Aorta (tissue), 5 donors: ENCODE measurements at regions not wholly inside any gene's neighbourhood (a gene's known extent, or its start where the extent isn't known, plus 50 kb on each side); places are given as distances from the start of the nearest gene placed in this dataset.

Experiments used
- ATAC-seq: fragments of 200-7000 bp; cut with Tn5 transposase; one replicate; pipeline ENCODE4 v1.9.1; 2022; ENCODE audit warnings: moderate library complexity; ENCODE audit not compliant: low FRiP score
- DNase-seq, 2 donors: peaks; one replicate each; pipeline ENCODE4 v3.0.0-alpha.2; 2020
- H3K27ac ChIP-seq, 2 donors: one replicate each; pipeline ENCODE4 v1.5.1; 2013; ENCODE audit warnings: low read length in 2 of 2, mild to moderate bottlenecking in 2 of 2, moderate library complexity in 2 of 2, control low read depth in 1 of 2, inconsistent platforms in 1 of 2, low read depth in 1 of 2
- H3K27me3 ChIP-seq, 2 donors: one replicate each; pipeline ENCODE4 v1.6.1; 2013; ENCODE audit warnings: control low read depth in 1 of 2, low read length in 1 of 2, mild to moderate bottlenecking in 1 of 2, moderate library complexity in 1 of 2; ENCODE audit not compliant: insufficient read depth in 2 of 2, control insufficient read depth in 1 of 2
- H3K36me3 ChIP-seq, 2 donors: one replicate each; pipeline ENCODE4 v1.6.1; 2013; ENCODE audit warnings: control low read depth in 1 of 2, low read length in 1 of 2, mild to moderate bottlenecking in 1 of 2; ENCODE audit not compliant: insufficient read depth in 2 of 2, control insufficient read depth in 1 of 2
- H3K4me1 ChIP-seq, 2 donors: one replicate each; pipeline ENCODE4 v1.6.1; 2013; ENCODE audit warnings: low read length in 2 of 2, control low read depth in 1 of 2, mild to moderate bottlenecking in 1 of 2, moderate library complexity in 1 of 2; ENCODE audit not compliant: insufficient read depth in 2 of 2, control insufficient read depth in 1 of 2
- H3K4me3 ChIP-seq, 2 donors: one replicate each; pipeline ENCODE4 v1.5.1; 2013; ENCODE audit warnings: low read length in 2 of 2, control low read depth in 1 of 2, mild to moderate bottlenecking in 1 of 2
- H3K9me3 ChIP-seq: one replicate; pipeline ENCODE4 v1.6.1; 2013; ENCODE audit warnings: mild to moderate bottlenecking, low read length; ENCODE audit not compliant: control insufficient read depth
- WGBS, 2 donors: extraction: QIAGEN DNeasy Blood & Tissue Kit; methylation state at CpG; one replicate each; pipeline ENCODE4 v1.1.7; 2013; 5-methylcytosine and 5-hydroxymethylcytosine counted together
- intact Hi-C, 2 donors: fragments of 100-400 bp; cut with DNase I; formaldehyde crosslinking; loops; one replicate each; pipeline versions ENCODE4 v1.14.2 to v1.15.0; 2022
- donor health status: healthy with polysubstance abuse.
- donor health status: Bipolar disorder and iron deficiency.
- donor health status: DM: no; HTN: no; CAD: no.
- donor health status: DM: no; HTN: no; CAD: no.
- donor health status: DM: yes; HTN: yes; CAD: no.

DNA sequence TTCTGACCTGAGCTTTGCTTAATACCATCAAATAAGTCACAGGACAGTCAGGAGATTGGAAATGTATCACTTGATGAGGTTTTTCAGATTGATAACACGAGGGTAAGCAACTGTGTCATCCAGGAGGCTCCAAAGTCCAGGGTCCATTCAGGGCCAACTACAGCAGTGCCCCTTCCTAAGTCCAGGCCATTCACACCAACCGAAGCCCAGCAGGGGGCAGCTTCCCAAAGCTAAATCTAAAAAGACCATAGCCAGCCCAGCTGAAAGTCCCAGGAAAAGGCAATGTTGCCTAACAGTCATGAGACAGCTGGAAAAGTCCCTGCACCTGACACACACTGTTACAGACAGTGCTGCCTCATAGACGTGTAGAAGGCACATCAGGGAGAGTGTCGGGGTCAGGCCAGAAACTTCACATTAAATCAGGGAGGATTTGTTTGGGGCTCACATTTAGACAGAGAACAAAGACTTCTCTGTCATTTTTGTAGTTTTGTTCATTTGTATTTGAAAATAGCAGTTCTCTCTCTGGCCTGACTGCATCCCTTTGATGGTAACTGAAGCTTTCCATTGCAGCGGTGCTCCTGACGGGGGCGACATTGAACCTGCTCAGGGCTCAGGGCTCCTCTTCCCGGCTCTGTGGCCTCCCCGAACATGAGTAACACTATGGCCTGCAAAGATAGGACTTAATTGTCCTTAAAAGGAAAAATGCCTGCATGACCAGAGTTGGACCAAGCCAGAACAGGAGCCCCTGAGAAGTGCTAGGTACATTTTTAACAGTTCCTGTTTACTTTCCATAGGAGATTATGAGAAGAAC lies 200.4 kb downstream of the NRIP1 start:
- DNase-seq: peak; percentile 72 to 79
- WGBS, 2 donors: 47 to 53% methylated on average over 9 of the region's 9 CpGs
- H3K4me3 ChIP-seq: no peak overlapping the region
- H3K4me1 ChIP-seq: peaks cover 0 to 2% of the 10 kb centered on the region in 2 donors
- ATAC-seq: peak; percentile 81
- intact Hi-C loops: loop anchor here (2.0 to 10.0 kb wide), 2 partner anchors 618 to 620 kb away; no protein-coding TSS in a partner anchor
- H3K27me3 ChIP-seq: no peaks in the 10 kb centered on the region
- H3K9me3 ChIP-seq: no peaks in the 10 kb centered on the region
- no peaks in the 10 kb centered on the region for H3K36me3 ChIP-seq
- H3K27ac ChIP-seq: no peak overlapping the region

DNA sequence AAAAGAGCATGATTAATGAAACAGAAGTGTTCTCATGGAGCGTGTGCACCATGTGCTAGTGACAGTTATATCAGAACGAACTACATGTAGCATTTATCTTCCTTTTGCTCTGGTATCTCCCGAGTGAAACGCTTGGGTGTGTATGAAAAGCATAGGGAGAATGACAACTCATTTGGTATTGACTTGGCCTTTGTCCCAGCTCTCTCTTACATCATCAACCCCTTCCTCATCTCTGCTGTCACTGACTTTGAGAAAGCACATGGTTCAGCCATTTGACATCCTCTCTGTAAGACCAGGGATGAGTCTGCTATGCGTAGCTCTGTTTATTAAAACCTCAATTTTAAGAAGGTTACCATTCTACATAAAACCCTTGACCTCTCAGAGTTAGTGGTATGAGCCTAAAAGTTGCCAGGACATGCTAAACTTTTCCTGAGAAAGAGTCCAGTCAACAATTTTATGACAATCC lies 201.0 kb downstream of the NRIP1 start:
- Histone ChIP-seq H3K4me3 (no peak overlapping the region), H3K27ac (no peak overlapping the region), H3K9me3 (no peaks in the 10 kb centered on the region), H3K36me3 (no peaks in the 10 kb centered on the region), H3K4me1 (peaks cover 0 to 2% of the 10 kb centered on the region in 2 donors), H3K27me3 (no peaks in the 10 kb centered on the region)
- ATAC-seq (no peak), DNase-seq (no peak)
- 65 to 74% methylated on average over 5 of the region's 5 CpGs for WGBS, 2 donors
- intact Hi-C loops: loop anchor here (2.0 to 10.0 kb wide), 2 partner anchors 619 to 621 kb away; no protein-coding TSS in a partner anchor

DNA sequence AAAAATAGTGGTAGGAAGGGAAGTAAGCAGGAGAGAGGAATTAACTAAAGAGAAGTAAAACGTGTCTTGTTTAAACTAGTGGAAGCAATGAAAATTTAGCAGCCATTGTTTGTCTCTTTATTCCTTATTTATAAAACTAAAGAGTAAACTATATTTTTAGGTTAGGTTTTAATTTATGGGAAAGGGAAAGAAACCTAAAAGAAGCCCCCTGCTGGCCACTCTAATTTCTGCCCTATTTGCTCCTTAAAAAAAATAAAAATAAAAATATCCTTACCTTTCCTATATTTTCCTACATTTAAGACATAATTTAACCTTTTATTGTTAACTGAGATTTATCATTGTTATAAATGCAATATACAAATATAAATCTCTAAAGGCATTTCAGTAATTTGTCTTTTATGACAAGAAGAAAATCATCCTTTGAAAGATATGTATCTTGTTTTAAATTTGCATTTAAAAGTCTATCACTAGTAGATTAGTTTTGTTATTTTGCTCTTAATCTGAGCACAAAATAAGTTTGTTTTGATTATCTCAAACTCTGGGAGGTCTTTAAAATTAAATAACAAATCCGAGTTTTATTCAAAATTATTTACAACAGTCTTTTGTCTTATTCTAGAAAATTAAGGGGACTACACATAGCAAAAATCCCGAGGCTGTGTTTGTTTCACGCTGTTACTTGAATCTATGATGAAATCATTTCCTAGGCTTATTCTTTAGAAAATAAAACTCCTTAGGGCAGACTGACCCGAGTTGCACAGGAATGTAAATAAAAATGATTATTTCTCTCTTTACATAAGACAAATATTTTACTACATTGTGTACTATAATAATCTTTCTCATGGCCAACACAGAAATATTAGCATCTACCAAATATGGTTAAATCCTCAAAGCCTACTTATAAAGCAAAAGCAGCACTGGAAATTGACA lies 201.7 kb downstream of the NRIP1 start:
- DNase-seq (no peak), ATAC-seq (no peak)
- 41 to 46% methylated on average over 5 of the region's 5 CpGs for WGBS, 2 donors
- Histone ChIP-seq H3K27me3 (no peaks in the 10 kb centered on the region), H3K9me3 (no peaks in the 10 kb centered on the region), H3K4me3 (no peak overlapping the region), H3K4me1 (no peaks in the 10 kb centered on the region), H3K27ac (no peak overlapping the region), H3K36me3 (no peaks in the 10 kb centered on the region)
- intact Hi-C loops: loop anchor here in 1 of 2 donors (10.0 kb wide), 1 partner anchor 622 kb away; no protein-coding TSS in a partner anchor

DNA sequence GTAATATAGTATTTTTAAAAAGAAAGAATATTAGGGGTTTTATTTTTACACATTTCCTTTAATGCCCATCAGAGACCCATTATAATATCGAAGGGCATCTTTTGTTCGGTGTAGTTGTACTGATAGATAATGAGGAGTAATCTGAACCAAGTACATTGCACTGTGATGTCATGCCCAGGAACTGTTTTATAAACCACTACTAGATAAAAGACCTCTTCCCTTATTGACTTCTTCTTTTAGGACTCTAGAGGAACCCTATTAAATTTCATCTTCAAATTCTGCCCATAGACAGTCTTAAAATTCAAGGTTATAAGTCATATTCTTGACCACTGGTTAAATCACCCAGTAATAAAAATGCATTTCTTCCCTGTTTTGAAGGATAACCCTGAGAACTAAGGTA lies 206.5 kb downstream of the NRIP1 start:
- Histone ChIP-seq H3K4me3 (no peak overlapping the region), H3K27ac (no peak overlapping the region), H3K9me3 (no peaks in the 10 kb centered on the region), H3K4me1 (no peaks in the 10 kb centered on the region), H3K36me3 (no peaks in the 10 kb centered on the region), H3K27me3 (no peaks in the 10 kb centered on the region)
- intact Hi-C loops: loop anchor here in 1 of 2 donors (10.0 kb wide), 1 partner anchor 604 kb away; no protein-coding TSS in a partner anchor
- ATAC-seq (no peak), DNase-seq (no peak)
- WGBS, 2 donors: 90 to 94% methylated on average over 2 of the region's 2 CpGs

DNA sequence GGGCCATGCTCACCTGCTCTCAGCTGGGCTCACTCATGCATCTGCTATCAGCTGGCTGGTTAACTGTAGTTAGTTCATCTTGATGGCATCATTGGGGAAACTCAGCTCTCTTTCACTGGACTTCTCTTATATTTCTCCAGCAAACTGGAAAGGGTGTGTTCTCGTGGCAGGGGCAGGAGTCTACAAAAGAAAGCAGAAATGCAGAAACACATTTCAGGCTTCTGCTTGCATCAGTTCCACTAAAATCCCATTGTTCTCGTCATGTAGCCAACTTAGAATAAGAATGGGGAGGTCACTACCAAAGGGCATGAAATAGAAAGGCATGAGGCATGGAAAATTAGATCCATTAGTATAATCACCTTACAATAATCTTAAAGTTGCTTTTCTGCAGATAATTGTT lies 207.3 kb downstream of the NRIP1 start:
- Histone ChIP-seq H3K27me3 (no peaks in the 10 kb centered on the region), H3K4me1 (no peaks in the 10 kb centered on the region), H3K4me3 (no peak overlapping the region), H3K9me3 (no peaks in the 10 kb centered on the region), H3K36me3 (no peaks in the 10 kb centered on the region), H3K27ac (no peak overlapping the region)
- DNase-seq (no peak), ATAC-seq (no peak)
- intact Hi-C loops: loop anchor here in 1 of 2 donors (10.0 kb wide), 1 partner anchor 603 kb away; no protein-coding TSS in a partner anchor
- WGBS, 2 donors: 79 to 84% methylated on average over 2 of the region's 2 CpGs

DNA sequence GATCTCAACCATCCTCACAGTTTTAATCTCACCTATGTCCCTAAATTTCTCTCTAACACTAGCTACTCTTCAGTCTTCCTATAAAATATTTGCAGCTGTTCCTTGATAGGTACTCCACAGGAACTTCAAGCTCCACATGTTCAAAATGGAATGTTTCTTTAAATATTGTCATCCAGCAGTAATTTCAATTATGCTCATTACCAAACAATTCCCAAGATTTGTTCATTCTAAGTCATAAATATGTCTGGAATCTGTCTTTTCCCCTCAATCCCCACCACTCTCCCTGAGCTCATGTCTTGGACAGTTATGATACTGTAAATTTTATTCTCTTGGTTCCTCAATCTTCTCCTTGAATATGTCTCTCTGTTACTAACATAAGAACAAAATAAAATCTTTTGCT lies 214.4 kb downstream of the NRIP1 start:
- Histone ChIP-seq H3K4me1 (no peaks in the 10 kb centered on the region), H3K27ac (no peak overlapping the region), H3K36me3 (no peaks in the 10 kb centered on the region), H3K27me3 (no peaks in the 10 kb centered on the region), H3K9me3 (no peaks in the 10 kb centered on the region), H3K4me3 (no peak overlapping the region)
- DNase-seq (no peak), ATAC-seq (no peak)
- intact Hi-C loops: loop anchor here in 1 of 2 donors (10.0 kb wide), 1 partner anchor 596 kb away; no protein-coding TSS in a partner anchor

DNA sequence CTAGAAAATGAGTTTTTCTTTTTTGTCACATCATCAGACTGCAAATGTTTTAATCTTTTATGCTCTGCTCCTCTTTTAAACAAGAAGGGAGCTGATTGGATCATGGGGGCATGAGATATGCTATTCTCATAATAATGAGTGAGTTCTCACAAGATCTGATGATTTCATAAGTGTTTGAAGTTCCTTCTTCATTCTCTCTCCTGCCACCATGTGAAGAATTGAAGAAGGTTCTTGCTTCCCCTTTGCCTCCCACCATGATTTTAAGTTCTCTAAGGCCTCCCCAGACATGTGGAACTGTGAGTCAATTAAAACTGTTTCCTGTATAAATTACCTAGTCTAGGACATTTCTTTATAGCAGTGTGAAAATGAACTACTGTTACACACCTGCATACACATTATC lies 218.2 kb downstream of the NRIP1 start:
- ATAC-seq: no peak
- H3K4me3 ChIP-seq: no peak overlapping the region
- no peaks in the 10 kb centered on the region for H3K4me1 ChIP-seq
- DNase-seq: no peak
- no peaks in the 10 kb centered on the region for H3K9me3 ChIP-seq
- no peaks in the 10 kb centered on the region for H3K27me3 ChIP-seq
- H3K36me3 ChIP-seq: no peaks in the 10 kb centered on the region
- intact Hi-C loops: no loop called here
- no peak overlapping the region for H3K27ac ChIP-seq

DNA sequence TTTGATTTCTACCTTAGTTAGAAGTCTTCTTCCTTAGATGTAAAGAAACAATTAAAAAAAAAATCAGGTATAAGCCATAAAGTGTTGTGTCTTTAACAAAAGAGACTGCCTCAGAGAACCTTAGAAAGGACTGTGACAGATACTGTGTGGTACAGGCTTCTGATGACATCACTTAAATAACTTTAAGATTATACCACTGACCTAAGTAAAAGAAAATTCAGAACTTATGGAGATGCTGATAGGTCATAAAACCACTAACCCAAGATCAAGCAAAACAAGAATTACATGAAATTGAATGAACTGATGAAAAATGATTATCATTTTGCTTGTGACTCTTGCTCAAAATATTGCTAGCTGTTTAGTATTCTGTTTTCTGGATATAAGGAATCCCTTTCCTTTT lies 220.8 kb downstream of the NRIP1 start:
- H3K27me3 ChIP-seq: no peaks in the 10 kb centered on the region
- no peaks in the 10 kb centered on the region for H3K36me3 ChIP-seq
- intact Hi-C loops: no loop called here
- H3K27ac ChIP-seq: no peak overlapping the region
- H3K4me3 ChIP-seq: no peak overlapping the region
- no peaks in the 10 kb centered on the region for H3K4me1 ChIP-seq
- no peaks in the 10 kb centered on the region for H3K9me3 ChIP-seq
- DNase-seq: no peak
- ATAC-seq: no peak
